Astrocyte (in vitro differentiated cells and primary cell): ENCODE measurements at regions not wholly inside any gene's neighbourhood (a gene's known extent, or its start where the extent isn't known, plus 50 kb on each side); places are given as distances from the start of the nearest gene placed in this dataset.

Source experiments
- DNase-seq: peaks from one replicate; pipeline ENCODE4 v3.0.0-alpha.2; 2010; ENCODE audit warnings: low read depth
- FAIRE-seq: peaks from 2 replicates; lab custom pipeline; 2011; peaks lifted over from hg19 to GRCh38; lab: Jason Lieb, UNC
- H2AFZ ChIP-seq: 2 replicates; pipeline ENCODE4 v1.6.0; 2012; ENCODE audit warnings: low read depth, low read length, inconsistent platforms
- H3K27ac ChIP-seq: 2 replicates; pipeline ENCODE4 v1.5.1; 2011; ENCODE audit warnings: low read depth, low read length, inconsistent platforms
- H3K27me3 ChIP-seq: 2 replicates; pipeline ENCODE4 v1.6.0; 2011; ENCODE audit warnings: low read length, inconsistent platforms; ENCODE audit not compliant: insufficient read depth
- H3K36me3 ChIP-seq: 2 replicates; pipeline ENCODE4 v1.5.1; 2011; ENCODE audit warnings: low read length, inconsistent platforms; ENCODE audit not compliant: insufficient read depth
- H3K4me1 ChIP-seq: 2 replicates; pipeline ENCODE4 v1.5.1; 2011; ENCODE audit warnings: low read length, inconsistent platforms; ENCODE audit not compliant: insufficient read depth
- H3K4me2 ChIP-seq: 2 replicates; pipeline ENCODE4 v1.6.0; 2012; ENCODE audit warnings: low read length, inconsistent platforms
- H3K4me3 ChIP-seq: 2 replicates; pipeline ENCODE4 v1.5.1; 2011; ENCODE audit warnings: low read depth, mild to moderate bottlenecking, low read length, inconsistent platforms; ENCODE audit not compliant: insufficient read depth
- H3K79me2 ChIP-seq: 2 replicates; pipeline ENCODE4 v1.6.0; 2012; ENCODE audit warnings: mild to moderate bottlenecking, low read length, inconsistent platforms; ENCODE audit not compliant: insufficient read depth
- H3K9ac ChIP-seq: 2 replicates; pipeline ENCODE4 v1.6.0; 2012; ENCODE audit warnings: mild to moderate bottlenecking, low read length, inconsistent platforms
- H3K9me3 ChIP-seq: 2 replicates; pipeline ENCODE4 v1.5.1; 2012; ENCODE audit warnings: low read depth, mild to moderate bottlenecking, low read length, inconsistent platforms; ENCODE audit not compliant: insufficient read depth
- H4K20me1 ChIP-seq: 2 replicates; pipeline ENCODE4 v1.6.0; 2012; ENCODE audit warnings: low read length, inconsistent platforms; ENCODE audit not compliant: insufficient read depth
- H3K27ac Mint-ChIP-seq: one replicate; pipeline ENCODE4 v1.8.0; 2021; ENCODE audit warnings: mild to moderate bottlenecking, mixed read lengths; ENCODE audit not compliant: unreplicated experiment
- H3K27me3 Mint-ChIP-seq: one replicate; pipeline ENCODE4 v1.8.0; 2021; ENCODE audit warnings: low read depth, mixed read lengths; ENCODE audit not compliant: unreplicated experiment
- H3K36me3 Mint-ChIP-seq: one replicate; pipeline ENCODE4 v1.8.0; 2021; ENCODE audit warnings: low read depth, mixed read lengths; ENCODE audit not compliant: unreplicated experiment
- H3K4me1 Mint-ChIP-seq: one replicate; pipeline ENCODE4 v1.8.0; 2021; ENCODE audit warnings: low read depth, mixed read lengths; ENCODE audit not compliant: unreplicated experiment
- H3K4me3 Mint-ChIP-seq: one replicate; pipeline ENCODE4 v1.8.0; 2021; ENCODE audit warnings: mild to moderate bottlenecking, moderate library complexity, mixed read lengths; ENCODE audit not compliant: unreplicated experiment
- H3K9me3 Mint-ChIP-seq: one replicate; pipeline ENCODE4 v1.8.0; 2021; ENCODE audit warnings: mild to moderate bottlenecking, mixed read lengths; ENCODE audit not compliant: unreplicated experiment
- CTCF ChIP-seq: IDR thresholded peaks from 2 replicates; pipeline ENCODE4 v1.5.1; 2011; ENCODE audit warnings: low read depth, mild to moderate bottlenecking, inconsistent platforms, low read length, moderate library complexity; ENCODE audit not compliant: insufficient read depth
- EZH2 ChIP-seq: IDR thresholded peaks from 2 replicates; pipeline ENCODE4 v1.6.1; 2012; ENCODE audit warnings: mild to moderate bottlenecking, low read length, inconsistent platforms; ENCODE audit not compliant: insufficient read depth

- no peak overlapping the region for H3K27ac ChIP-seq
- H3K36me3 Mint-ChIP-seq = no peaks in the 10 kb centered on the region
- DNase-seq = no peak
Measured at GRCh38 chr4:117376692-117377091, 291.3 kb upstream of the TRAM1L1 start.

GRCh38 chr4:117378942-117379341, 293.6 kb upstream of the TRAM1L1 start:
- Mint-ChIP-seq H3K27me3 (no peaks in the 10 kb centered on the region), H3K4me1 (peaks cover 4% of the 10 kb centered on the region), H3K27ac (no peak overlapping the region), H3K9me3 (no peaks in the 10 kb centered on the region), H3K4me3 (no peak overlapping the region), H3K36me3 (no peaks in the 10 kb centered on the region)
- TF ChIP-seq EZH2 (no peak), CTCF (no peak)
- H3K9ac ChIP-seq = no peak overlapping the region
- no peaks in the 10 kb centered on the region for H3K4me1 ChIP-seq
- no peak overlapping the region for H3K4me3 ChIP-seq
- H2AFZ ChIP-seq = no peak overlapping the region
- DNase-seq (no peak), FAIRE-seq (no peak)
- no peaks in the 10 kb centered on the region for H3K79me2 ChIP-seq
- H4K20me1 ChIP-seq = no peaks in the 10 kb centered on the region
- H3K9me3 ChIP-seq = no peaks in the 10 kb centered on the region
- no peaks in the 10 kb centered on the region for H3K36me3 ChIP-seq
- no peak overlapping the region for H3K4me2 ChIP-seq
- no peaks in the 10 kb centered on the region for H3K27me3 ChIP-seq
- H3K27ac ChIP-seq = no peak overlapping the region

More at GRCh38 chr4:117376692-117377091, 291.3 kb upstream of the TRAM1L1 start:
- no peak overlapping the region for H3K9ac ChIP-seq
- no peaks in the 10 kb centered on the region for H3K27me3 ChIP-seq
- Mint-ChIP-seq H3K27me3 (no peaks in the 10 kb centered on the region), H3K4me3 (no peak overlapping the region), H3K4me1 (peaks cover 4% of the 10 kb centered on the region), H3K27ac (no peak overlapping the region), H3K9me3 (no peaks in the 10 kb centered on the region)
- no peaks in the 10 kb centered on the region for H3K4me1 ChIP-seq
- no peaks in the 10 kb centered on the region for H3K36me3 ChIP-seq
- TF ChIP-seq EZH2 (no peak), CTCF (no peak)
- no peak for FAIRE-seq
- H3K79me2 ChIP-seq = no peaks in the 10 kb centered on the region
- no peak overlapping the region for H2AFZ ChIP-seq
- no peak overlapping the region for H3K4me3 ChIP-seq
- H3K4me2 ChIP-seq = no peak overlapping the region
- no peaks in the 10 kb centered on the region for H3K9me3 ChIP-seq
- H4K20me1 ChIP-seq = no peaks in the 10 kb centered on the region

- FAIRE-seq = no peak
- TF ChIP-seq EZH2 (no peak), CTCF (no peak)
Measured at GRCh38 chr4:117383468-117383867, 298.1 kb upstream of the TRAM1L1 start.

More at GRCh38 chr4:117383468-117383867, 298.1 kb upstream of the TRAM1L1 start:
- Mint-ChIP-seq H3K36me3 (no peaks in the 10 kb centered on the region), H3K4me3 (no peak overlapping the region), H3K27me3 (no peaks in the 10 kb centered on the region), H3K9me3 (no peaks in the 10 kb centered on the region), H3K27ac (no peak overlapping the region), H3K4me1 (peaks cover 8% of the 10 kb centered on the region)
- Histone ChIP-seq H3K4me1 (no peaks in the 10 kb centered on the region), H3K27ac (no peak overlapping the region), H3K79me2 (no peaks in the 10 kb centered on the region), H3K36me3 (no peaks in the 10 kb centered on the region), H4K20me1 (no peaks in the 10 kb centered on the region), H3K4me3 (no peak overlapping the region), H3K9ac (no peak overlapping the region), H3K9me3 (no peaks in the 10 kb centered on the region), H3K27me3 (no peaks in the 10 kb centered on the region), H2AFZ (no peak overlapping the region), H3K4me2 (no peak overlapping the region)
- DNase-seq = no peak
